ENCODE measurements at regions not wholly inside any gene's neighbourhood (a gene's known extent, or its start where the extent isn't known, plus 50 kb on each side); places are given as distances from the start of the nearest gene placed in this dataset.

- TF ChIP-seq CTCF (IDR thresholded peaks at IDR 0.05) (no peak), POLR2A (IDR thresholded peaks at IDR 0.05) (no peak)
Observed at GRCh38 chr6:71038711-71039344, 82.0 kb upstream of the B3GAT2 start.

Measured in adrenal gland (tissue), 5 donors.